ENCODE measurements at regions not wholly inside any gene's neighbourhood (a gene's known extent, or its start where the extent isn't known, plus 50 kb on each side); places are given as distances from the start of the nearest gene placed in this dataset.
A peak's percentile ranks its signal among the peaks of the same experiment; 100 is the strongest.

DNA sequence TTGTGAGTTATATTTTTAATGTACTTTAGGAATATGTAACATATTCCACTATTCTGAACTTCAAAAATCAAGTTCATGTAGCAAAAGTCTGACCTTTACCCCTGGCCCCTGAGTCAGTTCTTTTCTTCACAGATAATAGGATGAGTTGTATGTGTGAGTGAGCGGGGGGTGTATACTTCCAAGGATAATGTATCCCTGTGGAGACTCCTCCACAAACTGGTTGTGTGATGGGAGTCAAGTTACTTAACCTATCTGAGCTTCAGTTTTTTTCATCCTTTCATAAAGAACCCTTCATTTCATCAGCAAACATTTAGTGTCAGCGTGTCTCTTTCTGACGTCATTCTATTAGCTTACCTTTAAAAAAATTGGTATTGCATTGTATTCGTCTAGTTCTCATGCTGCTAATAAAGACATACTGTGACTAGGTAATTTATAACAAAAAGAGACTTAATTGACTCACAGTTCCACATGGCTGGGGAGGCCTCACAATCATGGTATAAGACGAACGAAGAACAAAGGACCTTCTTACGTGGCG is 288.1 kb upstream of the GPC6 start:
- no peak for DNase-seq

DNA sequence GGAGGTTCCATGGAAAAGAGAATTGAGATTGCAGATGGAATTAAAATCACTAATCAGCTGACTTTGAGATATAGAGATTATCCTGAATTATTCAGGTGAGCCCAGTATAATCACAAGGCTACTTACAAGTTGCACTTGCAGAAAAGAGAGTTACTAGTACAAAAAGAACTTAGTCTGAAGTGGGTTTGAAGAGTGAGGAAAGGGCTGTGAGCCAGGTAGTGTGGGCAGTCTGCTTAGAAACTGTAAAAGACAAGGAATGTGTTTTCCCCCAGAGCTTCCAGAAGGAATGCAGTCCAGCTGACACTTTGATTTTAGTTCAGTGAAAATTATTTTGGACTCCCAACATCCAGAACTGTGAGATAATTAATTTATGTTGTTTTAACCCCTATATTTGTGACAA is 285.4 kb upstream of the GPC6 start:
- DNase-seq: no peak

DNA sequence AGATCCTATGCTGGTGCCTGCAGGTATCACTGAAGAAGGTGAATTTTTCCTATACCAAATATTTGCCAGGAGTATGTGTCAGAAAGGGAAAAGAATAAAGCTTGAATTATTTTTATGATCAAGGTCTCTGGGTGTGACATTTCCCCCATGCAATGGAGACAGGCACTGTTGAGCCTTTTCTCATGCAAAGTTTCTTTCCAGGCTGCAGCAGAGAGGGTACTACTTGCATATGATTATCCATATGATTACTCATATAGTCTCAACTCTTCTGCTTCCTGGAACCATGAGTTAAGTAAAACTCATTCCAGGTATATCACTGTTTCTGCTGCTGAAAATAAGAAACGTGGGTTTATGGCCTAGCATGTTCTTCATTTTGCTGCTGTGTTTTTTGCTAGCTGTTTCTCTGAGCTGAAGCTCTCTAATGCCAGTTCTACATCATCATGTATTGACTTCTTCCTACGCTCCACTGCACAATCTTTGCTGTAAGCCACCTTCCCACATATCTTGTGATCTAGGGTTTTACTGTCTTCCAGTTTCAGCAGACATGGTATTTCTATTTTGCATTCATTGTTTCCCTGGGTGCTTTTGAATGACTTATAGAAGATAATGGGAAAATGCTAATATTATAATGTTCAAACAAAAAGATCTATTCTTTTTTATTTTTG is 278.7 kb upstream of the GPC6 start:
- no peak for DNase-seq

DNA sequence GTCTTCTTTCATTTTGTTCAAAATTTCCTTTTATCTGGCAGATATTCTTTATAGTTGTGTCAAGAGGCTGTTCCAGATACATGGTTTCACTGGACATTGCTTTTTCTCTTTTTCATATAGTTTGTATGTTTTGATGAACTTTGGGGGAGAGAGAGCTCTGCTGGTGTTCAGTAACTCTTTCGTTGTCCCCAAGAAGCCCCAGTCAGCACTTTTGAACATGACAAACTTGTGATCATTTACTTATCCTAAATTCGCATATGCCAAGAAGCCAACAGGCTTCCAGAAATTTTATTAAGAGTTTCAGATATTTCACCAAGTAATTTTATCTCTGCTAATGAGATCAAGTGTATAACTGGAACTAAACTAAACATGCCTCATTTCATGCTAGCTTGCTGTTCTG is 275.8 kb upstream of the GPC6 start:
- DNase-seq: no peak

DNA sequence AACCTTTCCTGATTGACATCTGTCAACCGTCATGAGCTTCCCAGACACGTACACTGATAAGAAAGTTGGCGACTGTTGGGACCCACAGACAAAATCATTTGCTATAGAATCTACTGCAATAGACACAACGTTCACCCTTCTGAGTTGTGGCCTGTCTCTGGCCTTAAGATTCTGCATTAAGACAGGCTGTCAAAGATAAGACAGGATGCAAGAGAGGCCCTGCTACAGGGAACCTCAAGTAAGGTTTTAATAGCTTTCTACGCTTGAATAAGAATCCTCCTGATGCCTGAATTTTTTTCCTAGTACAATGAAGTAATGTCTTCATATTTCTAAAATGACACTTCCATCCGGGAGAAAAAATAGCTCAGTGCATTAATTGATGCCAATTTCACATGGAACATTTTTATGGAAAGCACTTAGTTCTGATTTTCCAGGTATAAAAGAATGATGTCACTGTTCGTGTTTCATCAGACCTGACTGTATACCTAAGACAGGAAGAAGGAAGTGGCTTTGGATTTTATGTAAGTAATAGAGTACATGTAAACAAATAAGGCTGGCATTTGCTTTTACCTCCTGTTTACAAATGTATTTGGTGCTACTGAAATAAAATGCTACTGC is 275.2 kb upstream of the GPC6 start:
- DNase-seq: no peak

DNA sequence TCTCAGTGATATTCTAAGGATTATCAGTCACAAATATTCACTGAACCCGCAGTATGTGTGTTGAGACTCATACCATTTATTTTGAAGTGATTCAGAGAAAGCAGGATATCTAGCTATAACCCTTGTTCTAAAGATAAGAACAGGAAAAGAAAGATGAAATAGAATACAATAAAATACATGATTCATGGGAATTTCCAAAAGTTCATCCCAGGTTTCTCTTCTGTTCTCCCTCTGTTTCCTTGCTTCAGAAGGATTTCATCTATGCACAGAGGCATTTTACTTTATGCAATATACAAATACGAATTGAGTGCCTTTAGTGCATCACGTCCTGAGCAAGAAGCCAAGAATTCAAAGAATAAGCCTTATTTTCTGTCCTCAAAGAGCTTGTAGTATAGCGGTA is 274.4 kb upstream of the GPC6 start:
- no peak for DNase-seq

DNA sequence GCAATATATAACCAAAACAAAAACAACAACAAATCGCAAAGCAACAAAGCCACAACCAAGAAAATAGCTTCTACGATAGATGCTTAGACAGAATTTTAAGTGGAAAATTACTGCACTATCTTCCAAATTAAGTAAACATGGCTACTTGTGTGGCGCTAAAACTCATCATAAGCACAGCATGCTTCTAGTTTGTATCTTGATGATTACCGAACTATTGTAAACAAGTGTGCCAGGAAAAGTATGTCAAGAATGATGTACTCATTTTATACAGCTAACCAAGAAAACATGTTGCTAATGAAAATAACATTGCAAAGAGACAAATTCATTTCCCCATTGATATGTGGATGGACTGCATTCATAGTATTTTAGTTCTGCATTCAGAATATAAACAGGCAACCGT is 271.9 kb upstream of the GPC6 start:
- peak; percentile 10 for DNase-seq

DNA sequence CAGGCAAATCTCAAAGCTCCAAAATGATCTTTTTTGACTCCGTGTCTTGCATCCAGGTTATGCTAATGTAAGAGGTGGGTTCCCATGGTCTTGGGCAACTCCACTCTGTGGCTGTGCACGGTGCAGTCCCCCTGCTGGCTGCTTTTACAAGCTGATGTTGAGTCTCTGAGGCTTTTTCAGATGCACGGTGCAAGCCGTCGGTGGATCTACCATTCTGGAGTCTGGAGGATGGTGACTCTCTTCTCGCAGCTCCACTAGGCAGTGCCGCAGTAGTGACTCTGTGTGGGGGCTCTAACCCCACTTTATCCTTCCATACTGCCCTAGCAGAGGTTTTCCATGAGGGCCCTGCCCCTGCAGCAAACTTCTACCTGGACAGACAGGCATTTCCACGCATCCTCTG is 266.8 kb upstream of the GPC6 start:
- no peak for DNase-seq

DNA sequence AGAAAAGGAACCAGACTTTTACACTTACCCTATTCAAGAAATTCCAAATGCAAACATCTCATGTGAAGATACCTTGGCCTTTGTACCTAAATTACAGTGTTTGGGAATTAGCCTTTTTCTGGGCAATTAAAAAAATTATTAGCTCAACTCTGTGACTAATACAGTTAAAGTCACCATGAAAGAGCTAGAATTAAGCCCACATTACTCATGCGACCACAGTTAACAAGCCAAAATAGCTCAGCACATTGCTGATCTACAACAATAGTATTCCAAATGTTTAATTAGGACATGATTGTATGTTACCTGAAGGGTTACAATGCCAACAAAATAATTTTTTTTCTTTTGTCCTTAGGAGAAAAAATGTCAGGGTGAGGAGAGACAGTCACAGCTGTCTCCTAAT is 263.6 kb upstream of the GPC6 start:
- DNase-seq: peak; percentile 2

DNA sequence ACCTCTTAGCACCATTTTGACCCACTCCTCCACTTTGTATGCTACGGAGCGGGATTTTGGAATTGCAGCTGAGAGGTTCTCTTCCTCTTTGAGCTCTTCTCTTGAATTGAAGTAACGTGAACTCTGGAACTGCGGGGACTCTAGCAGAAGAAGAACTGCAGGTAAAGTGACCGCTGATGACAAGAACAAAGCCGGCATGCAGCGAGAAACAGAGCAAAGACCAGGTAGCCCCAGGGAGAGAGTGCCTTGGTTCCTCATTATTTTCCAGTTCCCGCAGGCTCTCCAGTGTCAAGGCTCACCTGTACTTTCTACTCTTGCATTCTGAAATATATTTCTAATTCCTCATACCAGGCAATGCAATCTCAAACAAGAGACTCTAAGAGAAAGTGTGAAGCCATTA is 260.3 kb upstream of the GPC6 start:
- no peak for DNase-seq

DNA sequence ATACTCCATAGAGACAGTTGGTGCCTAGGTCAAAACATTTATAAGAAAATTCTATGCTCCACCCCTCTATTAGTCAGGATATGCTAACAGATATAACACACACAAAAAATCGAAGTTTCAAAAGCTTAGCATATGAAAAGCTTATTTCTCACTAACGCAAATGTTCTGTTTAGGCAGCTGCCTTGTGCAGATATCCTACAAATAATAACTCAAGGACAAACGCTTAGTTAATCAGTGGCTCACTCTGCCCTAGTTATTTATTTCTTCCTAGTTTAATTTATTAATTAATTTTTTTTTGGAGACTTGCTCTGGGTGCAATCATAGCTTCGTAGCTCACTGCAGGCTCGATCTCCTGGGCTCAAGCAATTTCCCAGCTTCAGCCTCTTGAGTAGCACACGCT is 259.7 kb upstream of the GPC6 start:
- DNase-seq: no peak

DNA sequence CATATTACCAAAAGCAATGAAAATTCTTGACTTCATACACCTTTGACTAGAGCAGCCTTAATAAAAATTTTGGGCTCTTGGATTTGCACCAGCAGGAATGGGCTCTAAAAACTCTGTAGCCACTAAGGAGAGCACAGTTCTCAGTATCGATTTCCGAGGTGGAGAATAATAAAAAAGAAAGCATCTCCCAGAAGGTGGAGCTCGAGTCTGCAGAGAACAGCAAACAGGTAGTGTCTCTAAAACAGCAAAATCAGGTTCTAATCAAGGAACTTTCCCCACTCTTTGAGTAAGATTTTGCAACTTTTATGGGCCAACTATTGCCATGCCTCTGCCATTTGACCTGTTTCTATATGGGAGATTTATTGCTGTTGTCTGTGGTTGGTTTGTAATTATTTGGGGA is 258.7 kb upstream of the GPC6 start:
- peak; percentile 27 for DNase-seq

DNA sequence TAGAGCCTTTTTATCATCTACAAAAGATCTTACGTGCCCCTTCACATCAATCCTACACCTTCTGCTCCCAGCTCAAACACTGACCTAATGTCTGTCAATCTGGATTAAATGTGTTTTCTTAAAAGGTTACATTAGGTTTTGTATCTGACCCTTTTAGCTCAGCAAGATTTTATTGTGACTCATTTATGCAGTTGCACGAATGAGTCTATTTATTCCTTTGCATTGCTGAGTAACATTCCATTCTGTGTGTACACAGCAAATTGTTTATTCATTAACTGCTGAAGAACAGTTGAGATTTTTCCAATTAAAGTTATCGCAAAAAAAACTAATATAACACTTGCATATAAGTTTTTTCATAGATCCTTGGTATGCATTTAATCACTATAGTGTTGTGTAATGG is 253.9 kb upstream of the GPC6 start:
- no peak for DNase-seq

DNA sequence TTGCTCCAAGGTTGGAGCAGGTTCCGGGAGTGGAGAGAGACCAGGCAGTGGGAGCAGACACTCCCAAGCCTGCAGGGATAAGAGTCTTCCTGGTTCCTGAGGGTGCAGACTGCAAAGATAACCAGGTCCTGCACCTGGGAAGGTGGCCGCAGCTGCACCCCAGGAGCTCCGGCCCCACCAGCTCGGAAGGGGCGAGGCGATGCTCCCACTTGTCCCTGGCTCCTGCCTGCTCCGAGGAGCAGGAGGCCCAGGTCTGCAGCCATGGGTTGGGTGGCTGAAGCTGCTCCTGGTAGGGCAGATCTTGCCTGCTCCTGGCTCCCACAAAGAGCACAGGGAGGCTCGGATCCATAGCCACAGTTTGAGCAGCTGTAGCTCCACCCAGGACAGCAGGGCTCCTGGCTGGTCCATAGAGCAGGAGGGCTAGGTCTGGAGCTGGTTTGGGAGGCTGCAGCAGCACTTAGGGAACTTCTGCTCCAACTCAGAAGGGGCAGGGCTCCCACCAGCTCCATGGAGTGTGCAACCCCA is 251.6 kb upstream of the GPC6 start:
- no peak for DNase-seq

DNA sequence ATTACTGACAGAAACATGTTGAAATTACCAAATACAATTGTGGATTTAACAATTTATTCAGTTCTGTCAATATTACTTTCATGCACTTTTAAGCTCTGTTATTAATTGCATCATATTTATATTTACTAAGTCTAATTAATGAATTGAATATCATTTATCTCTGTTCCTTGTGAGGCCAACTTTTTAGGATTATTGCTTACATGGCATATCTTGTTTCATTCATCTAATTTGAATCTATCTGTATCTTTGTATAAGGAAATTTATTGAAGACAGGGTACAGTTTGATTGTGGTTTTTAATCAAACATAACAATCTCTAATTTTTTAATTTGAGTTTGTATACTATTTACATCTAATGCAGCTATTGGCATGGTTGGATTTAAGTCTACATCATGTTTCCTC is 249.9 kb upstream of the GPC6 start:
- no peak for DNase-seq

DNA sequence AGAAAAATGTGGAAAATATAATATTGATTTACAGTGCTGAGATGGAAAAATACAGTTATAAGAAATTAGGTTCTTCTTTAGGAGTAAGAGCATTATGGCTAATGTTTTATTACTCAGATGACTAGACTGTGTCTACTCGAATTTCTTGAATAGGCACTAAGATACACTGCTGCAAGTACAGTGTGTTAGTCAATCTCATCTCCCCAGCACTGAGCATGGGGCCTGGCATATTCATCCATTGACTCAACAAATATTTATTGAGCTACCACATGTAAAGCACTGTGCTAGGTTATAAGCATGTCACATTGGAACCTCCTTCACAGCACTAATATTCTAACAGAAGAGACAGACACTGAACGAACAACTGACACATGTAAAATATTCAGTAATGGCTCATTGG is 242.5 kb upstream of the GPC6 start:
- DNase-seq: peak; percentile 49

DNA sequence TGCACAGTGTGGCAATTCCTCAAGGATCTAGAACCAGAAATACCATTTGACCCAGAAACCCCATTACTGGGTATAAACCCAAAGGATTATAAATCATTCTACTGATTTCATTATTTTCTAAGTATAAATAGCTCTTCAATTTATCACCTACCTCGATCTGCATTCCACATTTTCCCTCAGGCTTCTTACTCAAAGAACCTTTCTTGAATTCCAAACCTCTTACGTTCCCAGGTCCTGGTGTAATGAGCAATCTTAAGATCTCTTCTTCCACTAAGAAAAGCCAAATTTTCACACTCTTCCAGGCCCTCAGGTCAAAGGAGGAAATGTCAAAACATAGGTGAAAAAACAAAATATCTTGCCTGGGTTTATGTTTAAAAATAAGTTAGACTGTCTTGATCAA is 237.3 kb upstream of the GPC6 start:
- no peak for DNase-seq

DNA sequence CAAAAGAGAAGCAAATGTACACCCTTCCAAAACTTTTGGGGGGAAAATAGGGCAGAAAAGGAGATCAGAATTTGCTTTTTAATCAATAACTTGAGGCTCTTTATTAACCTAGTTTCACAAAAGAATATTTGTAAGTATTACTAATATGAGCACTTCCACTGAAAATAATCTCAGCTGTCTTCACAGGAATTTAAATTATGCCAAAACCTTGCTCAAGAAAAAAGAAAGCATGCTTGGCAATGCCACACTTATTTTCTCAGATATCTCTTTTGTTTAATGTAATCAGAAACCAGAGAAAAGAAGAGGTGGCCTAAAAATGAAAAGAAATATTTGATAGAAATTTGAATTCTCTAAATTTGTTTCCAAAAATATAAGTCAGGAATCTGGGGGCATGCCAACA is 234.9 kb upstream of the GPC6 start:
- DNase-seq: no peak

DNA sequence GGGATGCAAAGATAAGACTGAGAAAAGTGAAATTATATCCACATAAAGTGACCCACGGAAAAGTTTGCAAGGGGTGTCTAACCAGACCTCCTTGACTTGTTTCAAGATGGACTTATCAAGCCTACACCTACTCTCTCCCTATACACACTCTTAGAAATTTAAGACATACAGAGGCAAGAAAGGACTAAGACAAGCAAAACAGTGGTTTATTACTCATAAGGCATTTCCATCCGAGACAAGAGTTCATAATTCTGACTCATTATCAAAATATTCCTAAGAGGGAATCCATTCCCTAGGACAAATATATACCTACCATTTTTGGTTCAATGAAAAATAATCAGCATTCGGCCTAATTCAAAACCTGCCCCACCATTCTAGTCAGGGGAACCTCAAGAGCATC is 232.6 kb upstream of the GPC6 start:
- DNase-seq: peak; percentile 84

DNA sequence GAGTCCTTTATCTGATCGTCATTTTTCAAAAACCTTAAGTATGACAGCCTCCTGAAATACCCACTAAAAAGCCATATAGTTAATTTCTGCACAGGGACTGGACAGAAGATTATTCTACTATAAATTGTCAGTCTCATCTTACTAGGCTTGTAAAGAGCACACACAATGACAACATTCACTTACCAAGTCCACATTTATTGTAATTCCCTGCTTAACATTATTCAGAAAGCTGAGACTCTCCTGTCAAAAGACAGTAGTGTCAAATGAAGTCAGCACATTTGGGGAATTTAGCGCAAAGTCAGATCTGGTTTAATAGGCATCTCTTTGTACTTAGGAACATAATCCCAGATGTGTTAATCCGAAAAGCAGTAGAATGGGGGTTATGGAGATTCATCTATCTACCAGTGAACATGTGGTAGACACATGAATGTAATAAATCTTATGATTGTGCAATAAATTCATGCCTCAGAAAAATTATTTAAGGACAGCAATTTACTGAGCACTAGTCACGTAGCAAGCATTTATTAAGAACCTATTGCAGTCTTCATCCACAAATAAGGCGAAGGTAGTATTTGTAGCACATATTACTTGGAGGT is 224.6 kb upstream of the GPC6 start:
- peak; percentile 62 for DNase-seq

DNA sequence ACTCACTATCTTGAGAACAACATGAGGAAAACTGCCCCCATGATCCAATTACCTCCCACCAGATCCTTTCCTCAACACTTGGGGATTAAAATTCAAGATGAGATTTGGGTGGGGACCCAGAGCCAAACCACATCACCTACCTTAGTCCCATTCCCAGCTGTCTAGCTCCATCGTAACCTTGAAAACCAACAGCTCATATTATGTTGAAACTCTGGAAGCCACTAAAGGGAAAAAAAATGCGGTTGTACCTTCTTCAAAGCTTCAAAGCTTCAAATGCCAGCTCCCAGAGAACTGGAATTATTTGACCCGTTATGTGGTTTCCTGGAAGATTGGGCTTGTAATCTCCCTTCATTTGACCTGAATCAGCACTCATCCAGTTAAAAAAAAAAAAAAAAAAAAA is 223.1 kb upstream of the GPC6 start:
- DNase-seq: no peak

DNA sequence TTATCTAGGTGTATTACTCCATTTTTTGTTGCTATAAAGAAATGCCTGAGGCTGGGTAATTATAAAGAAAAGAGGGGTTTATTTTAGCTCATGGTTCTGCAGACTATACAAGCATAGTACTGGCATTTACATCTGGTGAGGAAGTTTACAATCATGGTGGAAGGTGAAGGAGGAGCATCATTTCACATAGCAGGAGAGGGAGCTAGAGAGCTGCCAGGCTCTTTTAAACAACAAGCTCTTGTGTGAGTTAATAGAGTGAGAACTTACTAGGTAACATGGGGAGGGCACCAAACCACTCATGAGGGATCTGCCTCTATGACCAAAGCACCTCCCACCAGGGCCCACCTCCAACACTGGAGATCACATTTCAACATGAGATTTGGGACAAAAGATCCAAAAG is 221.7 kb upstream of the GPC6 start:
- peak; percentile 5 for DNase-seq

DNA sequence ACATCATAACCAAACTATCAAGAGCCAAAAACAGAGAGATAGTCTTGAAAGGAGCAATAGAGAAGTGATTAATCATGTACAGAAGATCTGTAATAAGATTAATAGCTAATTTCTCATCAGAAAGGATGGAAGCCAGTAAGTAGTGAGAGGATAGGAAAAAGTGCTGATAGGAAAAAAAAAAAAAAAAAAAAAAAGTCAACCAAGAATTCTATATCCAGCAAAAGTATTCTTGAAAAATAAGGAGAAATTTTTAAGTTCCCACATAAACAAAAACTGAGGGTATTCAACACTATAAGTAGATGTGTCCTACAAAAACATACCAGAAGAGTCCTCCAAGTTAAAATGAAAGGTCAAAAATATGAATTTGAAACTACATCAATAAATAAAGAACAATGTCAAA is 218.7 kb upstream of the GPC6 start:
- no peak for DNase-seq

DNA sequence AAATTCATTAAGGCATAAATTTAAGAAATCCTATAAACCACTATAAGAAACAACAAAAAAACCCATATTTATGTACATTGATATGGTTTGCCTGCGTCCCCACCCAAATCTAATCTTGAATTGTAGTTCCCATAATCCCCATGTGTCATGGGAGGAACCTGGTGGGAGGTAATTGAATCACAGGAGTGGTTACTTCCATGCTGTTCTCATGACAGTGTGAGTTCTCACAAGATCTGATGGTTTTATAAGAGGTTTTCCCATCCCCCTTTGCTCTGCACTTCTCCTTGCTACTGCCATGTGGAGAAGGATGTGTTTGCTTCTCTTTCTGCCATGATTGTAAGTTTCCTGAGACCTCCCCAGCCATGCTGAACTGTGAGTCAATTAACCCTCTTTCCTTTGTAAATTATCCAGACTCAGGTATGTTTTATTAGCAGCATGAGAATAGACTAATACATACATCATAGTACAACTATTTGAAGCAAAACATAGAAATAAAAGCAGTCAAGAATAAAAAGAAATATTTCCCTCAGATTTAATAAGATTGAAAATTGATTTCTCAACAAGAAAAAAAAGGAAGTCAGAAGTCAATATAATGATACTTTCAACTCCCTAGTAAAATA is 209.0 kb upstream of the GPC6 start:
- DNase-seq: no peak
